ENCODE measurements at regions not wholly inside any gene's neighbourhood (a gene's known extent, or its start where the extent isn't known, plus 50 kb on each side); places are given as distances from the start of the nearest gene placed in this dataset.

DNA sequence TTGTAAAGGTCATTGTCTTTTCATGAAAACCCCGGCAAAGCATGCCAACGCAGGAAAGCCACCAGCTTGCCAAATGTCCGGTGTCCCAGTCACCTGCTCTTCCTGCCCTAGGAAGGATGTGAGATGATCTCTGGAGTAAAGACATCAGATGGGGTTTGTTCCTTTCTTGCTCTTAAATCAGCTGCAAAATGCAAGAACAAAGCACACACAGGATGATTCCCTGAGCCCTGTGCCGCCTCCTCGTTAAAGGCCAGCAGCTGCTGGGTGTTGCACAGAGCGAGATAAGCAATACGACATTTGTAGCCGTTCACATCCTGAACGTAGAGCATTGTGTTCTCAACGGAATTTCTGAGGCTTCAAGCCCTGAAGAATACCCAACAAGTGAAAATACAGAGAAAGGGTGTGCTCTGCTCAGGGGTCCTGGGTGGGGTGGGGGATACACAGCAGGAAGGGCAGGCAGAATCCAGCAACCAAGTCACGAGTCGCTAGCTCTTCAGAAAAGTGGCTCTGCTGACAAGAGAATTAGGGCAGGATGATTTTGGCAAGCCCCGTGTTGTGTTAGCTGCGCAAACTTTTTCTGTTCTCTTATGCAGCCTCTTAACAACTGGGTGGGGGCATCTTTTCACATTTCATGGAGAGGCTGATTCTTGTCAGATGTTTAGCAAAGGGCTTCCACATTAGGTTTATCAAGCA lies 229.2 kb upstream of the MAP3K1 start:
- no peak for TF ChIP-seq CTCF (IDR thresholded peaks at IDR 0.05; ENCODE audit: insufficient read depth, low read length)
- TF ChIP-seq REST (IDR thresholded peaks at IDR 0.05; ENCODE audit: insufficient replicate concordance, low read depth) = no peak
- no peak for TF ChIP-seq POLR2AphosphoS5 (IDR thresholded peaks at IDR 0.05; ENCODE audit: low read depth)
- TF ChIP-seq SPI1 (IDR thresholded peaks at IDR 0.05; ENCODE audit: borderline replicate concordance, low read depth) = no peak
- no peak for TF ChIP-seq GABPA (IDR thresholded peaks at IDR 0.05; ENCODE audit: low read depth)

Data from HL-60 (cell line).